HCT116 (cell line): ENCODE measurements at regions not wholly inside any gene's neighbourhood (a gene's known extent, or its start where the extent isn't known, plus 50 kb on each side); places are given as distances from the start of the nearest gene placed in this dataset.

Source experiments
- EGR1 ChIP-seq: IDR thresholded peaks from 2 replicates; pipeline ENCODE4 v1.6.1; 2012; ENCODE audit warnings: low read depth
- EZH2 ChIP-seq: fragments of 200-600 bp; sonication (generic); IDR thresholded peaks from 2 replicates; pipeline ENCODE4 v1.6.1; 2017; ENCODE audit warnings: antibody characterized with exemption, mixed run types
- EZH2phosphoT487 ChIP-seq: fragments of 200-600 bp; IDR thresholded peaks from 2 replicates; pipeline ENCODE4 v1.6.1; 2018; ENCODE audit warnings: antibody characterized with exemption, borderline replicate concordance
- POLR2A ChIP-seq: IDR thresholded peaks from 2 replicates; pipeline ENCODE4 v1.7.0; 2011; ENCODE audit warnings: borderline replicate concordance; ENCODE audit not compliant: insufficient read depth, insufficient read length; ENCODE audit errors: extremely low read depth
- POLR2AphosphoS5 ChIP-seq: IDR thresholded peaks from 2 replicates; pipeline ENCODE4 v1.6.1; 2011; ENCODE audit warnings: mild to moderate bottlenecking, low read depth, low read length, moderate library complexity
- RAD21 ChIP-seq: IDR thresholded peaks from 2 replicates; pipeline ENCODE4 v1.6.1; 2012; ENCODE audit warnings: low read depth, mild to moderate bottlenecking
- SIN3A ChIP-seq: IDR thresholded peaks from 2 replicates; pipeline ENCODE4 v1.6.1; 2012; ENCODE audit warnings: low read depth
- SRF ChIP-seq: IDR thresholded peaks from 2 replicates; pipeline ENCODE4 v1.6.1; 2012; ENCODE audit warnings: low read depth
- ZFX ChIP-seq: fragments of 450-650 bp; IDR thresholded peaks from 2 replicates; pipeline ENCODE4 v1.6.1; 2017
- TF ChIP-seq, protein P1 (sequence below), 3 experiments: fragments of 200-600 bp in 1 of 3; sonication (generic) in 1 of 3; IDR thresholded peaks in 2 of 3; conservative IDR thresholded peaks in 1 of 3; 2 replicates each; pipeline ENCODE4 v1.5.1; 2012 to 2017; ENCODE audit warnings: low read depth in 2 of 3, low read length in 2 of 3, antibody characterized with exemption in 1 of 3, borderline replicate concordance in 1 of 3, control low read depth in 1 of 3, mild to moderate bottlenecking in 1 of 3, mixed read lengths in 1 of 3, mixed run types in 1 of 3, moderate library complexity in 1 of 3; ENCODE audit not compliant: insufficient read depth in 1 of 3
- TF ChIP-seq, protein P2 (sequence below): IDR thresholded peaks from 2 replicates; pipeline ENCODE4 v1.6.1; 2011; ENCODE audit warnings: mild to moderate bottlenecking, low read length, moderate library complexity; ENCODE audit not compliant: insufficient replicate concordance; ENCODE audit errors: extremely low read depth
- TF ChIP-seq, protein P3 (sequence below): IDR thresholded peaks from 2 replicates; pipeline ENCODE4 v1.6.1; 2012; ENCODE audit warnings: low read depth

DNA sequence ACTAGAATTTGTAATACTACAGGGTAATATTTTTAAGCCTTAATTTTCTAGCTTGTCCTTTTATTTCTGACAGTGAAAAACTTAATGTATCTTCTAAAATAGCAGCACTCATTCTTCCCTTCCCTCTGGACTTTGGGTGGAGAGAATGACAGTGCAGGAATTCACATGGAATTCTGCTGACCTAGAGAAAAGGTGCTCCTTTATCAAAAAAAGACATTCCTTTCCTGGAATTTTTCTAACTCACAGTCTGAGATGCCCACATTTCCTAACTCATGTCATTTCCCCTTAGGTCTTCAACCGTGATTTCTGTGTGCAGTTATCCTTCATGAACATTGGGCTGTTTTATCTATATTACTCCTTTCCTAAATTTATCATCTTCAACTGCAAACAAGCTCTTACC, 137.8 kb upstream of the PDGFD start:
- TF ChIP-seq POLR2A (no peak), EZH2 (no peak), POLR2AphosphoS5 (no peak), RAD21 (no peak), EZH2phosphoT487 (no peak), ZFX (no peak), EGR1 (no peak), SIN3A (no peak), SRF (no peak)
- TF ChIP-seq, protein P1, sequence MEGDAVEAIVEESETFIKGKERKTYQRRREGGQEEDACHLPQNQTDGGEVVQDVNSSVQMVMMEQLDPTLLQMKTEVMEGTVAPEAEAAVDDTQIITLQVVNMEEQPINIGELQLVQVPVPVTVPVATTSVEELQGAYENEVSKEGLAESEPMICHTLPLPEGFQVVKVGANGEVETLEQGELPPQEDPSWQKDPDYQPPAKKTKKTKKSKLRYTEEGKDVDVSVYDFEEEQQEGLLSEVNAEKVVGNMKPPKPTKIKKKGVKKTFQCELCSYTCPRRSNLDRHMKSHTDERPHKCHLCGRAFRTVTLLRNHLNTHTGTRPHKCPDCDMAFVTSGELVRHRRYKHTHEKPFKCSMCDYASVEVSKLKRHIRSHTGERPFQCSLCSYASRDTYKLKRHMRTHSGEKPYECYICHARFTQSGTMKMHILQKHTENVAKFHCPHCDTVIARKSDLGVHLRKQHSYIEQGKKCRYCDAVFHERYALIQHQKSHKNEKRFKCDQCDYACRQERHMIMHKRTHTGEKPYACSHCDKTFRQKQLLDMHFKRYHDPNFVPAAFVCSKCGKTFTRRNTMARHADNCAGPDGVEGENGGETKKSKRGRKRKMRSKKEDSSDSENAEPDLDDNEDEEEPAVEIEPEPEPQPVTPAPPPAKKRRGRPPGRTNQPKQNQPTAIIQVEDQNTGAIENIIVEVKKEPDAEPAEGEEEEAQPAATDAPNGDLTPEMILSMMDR (IDR thresholded peaks at IDR 0.05 in 2 of 3, conservative IDR thresholded peaks at IDR 0.05 in 1 of 3; ENCODE audit: borderline replicate concordance in 1 of 3, insufficient read depth in 1 of 3, low read depth in 2 of 3, low read length in 2 of 3) = no peak
- TF ChIP-seq, protein P2, sequence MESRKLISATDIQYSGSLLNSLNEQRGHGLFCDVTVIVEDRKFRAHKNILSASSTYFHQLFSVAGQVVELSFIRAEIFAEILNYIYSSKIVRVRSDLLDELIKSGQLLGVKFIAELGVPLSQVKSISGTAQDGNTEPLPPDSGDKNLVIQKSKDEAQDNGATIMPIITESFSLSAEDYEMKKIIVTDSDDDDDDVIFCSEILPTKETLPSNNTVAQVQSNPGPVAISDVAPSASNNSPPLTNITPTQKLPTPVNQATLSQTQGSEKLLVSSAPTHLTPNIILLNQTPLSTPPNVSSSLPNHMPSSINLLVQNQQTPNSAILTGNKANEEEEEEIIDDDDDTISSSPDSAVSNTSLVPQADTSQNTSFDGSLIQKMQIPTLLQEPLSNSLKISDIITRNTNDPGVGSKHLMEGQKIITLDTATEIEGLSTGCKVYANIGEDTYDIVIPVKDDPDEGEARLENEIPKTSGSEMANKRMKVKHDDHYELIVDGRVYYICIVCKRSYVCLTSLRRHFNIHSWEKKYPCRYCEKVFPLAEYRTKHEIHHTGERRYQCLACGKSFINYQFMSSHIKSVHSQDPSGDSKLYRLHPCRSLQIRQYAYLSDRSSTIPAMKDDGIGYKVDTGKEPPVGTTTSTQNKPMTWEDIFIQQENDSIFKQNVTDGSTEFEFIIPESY = no peak
- TF ChIP-seq, protein P3, sequence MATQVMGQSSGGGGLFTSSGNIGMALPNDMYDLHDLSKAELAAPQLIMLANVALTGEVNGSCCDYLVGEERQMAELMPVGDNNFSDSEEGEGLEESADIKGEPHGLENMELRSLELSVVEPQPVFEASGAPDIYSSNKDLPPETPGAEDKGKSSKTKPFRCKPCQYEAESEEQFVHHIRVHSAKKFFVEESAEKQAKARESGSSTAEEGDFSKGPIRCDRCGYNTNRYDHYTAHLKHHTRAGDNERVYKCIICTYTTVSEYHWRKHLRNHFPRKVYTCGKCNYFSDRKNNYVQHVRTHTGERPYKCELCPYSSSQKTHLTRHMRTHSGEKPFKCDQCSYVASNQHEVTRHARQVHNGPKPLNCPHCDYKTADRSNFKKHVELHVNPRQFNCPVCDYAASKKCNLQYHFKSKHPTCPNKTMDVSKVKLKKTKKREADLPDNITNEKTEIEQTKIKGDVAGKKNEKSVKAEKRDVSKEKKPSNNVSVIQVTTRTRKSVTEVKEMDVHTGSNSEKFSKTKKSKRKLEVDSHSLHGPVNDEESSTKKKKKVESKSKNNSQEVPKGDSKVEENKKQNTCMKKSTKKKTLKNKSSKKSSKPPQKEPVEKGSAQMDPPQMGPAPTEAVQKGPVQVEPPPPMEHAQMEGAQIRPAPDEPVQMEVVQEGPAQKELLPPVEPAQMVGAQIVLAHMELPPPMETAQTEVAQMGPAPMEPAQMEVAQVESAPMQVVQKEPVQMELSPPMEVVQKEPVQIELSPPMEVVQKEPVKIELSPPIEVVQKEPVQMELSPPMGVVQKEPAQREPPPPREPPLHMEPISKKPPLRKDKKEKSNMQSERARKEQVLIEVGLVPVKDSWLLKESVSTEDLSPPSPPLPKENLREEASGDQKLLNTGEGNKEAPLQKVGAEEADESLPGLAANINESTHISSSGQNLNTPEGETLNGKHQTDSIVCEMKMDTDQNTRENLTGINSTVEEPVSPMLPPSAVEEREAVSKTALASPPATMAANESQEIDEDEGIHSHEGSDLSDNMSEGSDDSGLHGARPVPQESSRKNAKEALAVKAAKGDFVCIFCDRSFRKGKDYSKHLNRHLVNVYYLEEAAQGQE = no peak
